ENCODE measurements at regions not wholly inside any gene's neighbourhood (a gene's known extent, or its start where the extent isn't known, plus 50 kb on each side); places are given as distances from the start of the nearest gene placed in this dataset.
A peak's percentile ranks its signal among the peaks of the same experiment; 100 is the strongest.
"Not testable (repeated sequence)": the region's sequence is repeated elsewhere in the genome, so short reads cannot be mapped to it uniquely, and the experiment has no call there.

- no peak for DNase-seq (ENCODE audit: low spot score)
Measured at GRCh38 chr11:69219991-69220390, 64.3 kb downstream of the SMIM38 start.

DNA sequence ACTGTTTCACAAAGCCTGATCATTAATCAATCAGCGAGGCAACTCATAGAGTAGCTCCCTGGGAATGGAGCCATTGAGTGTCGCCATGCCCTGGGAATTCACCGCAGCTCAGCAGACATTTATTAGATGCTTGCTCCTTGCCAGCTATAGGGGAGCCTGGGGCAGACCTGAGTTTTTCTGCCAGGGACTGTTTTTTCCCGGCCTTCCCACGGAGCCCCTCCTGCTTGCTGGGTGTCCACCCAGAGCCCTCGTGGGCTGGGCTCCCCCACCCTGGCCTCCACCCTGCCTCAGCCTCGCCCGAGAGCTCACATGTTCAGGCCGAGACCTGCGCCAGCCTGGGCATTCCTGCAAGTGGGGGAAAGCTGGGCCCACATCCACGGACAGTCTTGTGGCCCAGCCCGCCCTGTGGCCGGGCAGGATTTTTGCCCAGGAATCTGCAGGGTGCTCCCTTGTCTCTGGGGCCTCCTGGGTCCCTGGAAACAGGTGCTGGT, 64.9 kb downstream of the SMIM38 start:
- no peak for DNase-seq (ENCODE audit: low spot score)

DNA sequence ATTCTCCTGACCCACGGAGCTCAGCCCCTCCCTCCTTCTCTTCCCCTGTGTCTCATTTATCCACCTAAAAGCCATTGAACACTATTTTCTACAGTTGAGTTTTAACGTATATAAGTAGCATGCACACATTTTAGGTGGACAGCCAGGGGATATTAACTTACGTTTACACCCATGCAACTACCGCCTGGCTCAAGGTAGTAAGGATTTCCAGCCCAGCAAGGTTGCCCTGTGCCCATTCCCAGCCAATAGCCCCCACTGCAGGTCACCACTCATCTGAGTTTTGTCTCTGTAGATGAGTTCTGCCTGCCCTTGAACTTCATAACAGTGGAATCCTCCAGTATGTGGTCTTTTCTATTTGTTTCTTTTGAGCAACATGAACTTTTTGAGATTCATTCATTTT, 65.4 kb downstream of the SMIM38 start:
- no peak for DNase-seq (ENCODE audit: low spot score)

GRCh38 chr11:69221636-69222035, 65.9 kb downstream of the SMIM38 start:
- not testable (repeated sequence) for DNase-seq (ENCODE audit: low spot score)

DNA sequence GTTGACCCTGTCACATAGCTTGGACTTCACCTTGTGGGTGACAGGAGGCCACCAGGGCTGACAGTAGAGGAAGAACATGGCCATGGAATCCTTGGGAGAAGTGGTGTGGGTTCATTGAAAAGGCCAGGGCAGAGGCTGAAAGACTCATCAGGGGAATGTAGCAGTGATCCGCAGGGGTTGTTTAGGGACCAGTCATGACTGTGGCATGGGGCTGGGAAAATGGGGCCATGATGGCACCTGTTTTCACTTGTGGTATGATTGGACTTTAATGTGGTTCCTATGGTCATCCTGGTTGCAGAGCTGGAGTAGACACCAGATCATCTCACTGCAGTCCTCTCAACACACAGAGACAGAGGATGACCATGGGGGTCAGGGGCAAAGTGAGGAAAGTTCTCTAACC, 66.7 kb upstream of the MYEOV start:
- no peak for DNase-seq (ENCODE audit: low spot score)

DNA sequence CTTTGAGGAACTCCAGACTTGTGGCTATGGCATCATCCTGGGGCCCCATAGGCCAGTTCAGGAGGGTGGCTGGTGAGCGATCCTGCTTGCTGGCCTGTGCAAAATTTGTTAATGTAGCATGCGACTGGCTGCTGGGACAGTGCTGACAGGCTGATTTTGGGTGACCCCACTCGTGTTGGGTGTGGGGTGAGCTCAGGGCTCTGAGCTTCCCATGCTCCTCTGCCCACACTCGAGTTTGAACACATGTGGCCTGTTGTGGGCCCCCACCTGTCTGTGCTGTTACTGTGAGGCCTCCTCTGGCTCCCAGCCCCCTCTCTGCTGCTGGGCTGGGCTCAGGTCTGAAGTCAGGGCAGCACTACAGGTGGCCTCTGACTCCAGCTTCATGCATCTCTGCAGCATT, 64.4 kb upstream of the MYEOV start:
- no peak for DNase-seq (ENCODE audit: low spot score)

DNA sequence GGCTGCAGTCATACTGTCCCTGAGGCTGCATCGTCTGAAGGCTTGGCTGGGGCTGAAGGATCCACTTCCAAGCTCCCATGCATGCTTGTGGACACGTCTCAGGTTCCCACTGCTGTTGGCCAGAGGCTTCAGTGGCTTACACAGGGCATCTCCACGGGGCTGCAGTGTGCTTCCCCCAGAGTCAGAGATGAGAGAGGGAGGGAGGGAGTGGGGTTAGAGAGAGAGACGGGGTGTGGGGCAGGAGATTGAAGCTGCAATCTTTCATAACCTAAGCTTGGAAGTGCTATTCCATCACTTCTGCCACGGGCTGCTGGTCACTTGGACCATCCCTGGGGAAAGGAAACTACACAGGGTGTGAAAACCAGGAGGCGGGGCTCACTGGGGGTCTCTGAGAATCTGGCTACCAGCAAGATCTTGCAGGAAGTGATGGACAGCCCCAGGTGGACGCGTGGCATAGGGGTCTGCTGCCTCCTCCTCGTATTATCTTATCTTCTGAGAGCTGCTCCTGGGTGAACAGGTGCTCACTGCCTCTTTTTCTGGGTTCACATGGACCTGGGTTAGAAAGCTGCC, 63.0 kb upstream of the MYEOV start:
- DNase-seq (ENCODE audit: low spot score): no peak

DNA sequence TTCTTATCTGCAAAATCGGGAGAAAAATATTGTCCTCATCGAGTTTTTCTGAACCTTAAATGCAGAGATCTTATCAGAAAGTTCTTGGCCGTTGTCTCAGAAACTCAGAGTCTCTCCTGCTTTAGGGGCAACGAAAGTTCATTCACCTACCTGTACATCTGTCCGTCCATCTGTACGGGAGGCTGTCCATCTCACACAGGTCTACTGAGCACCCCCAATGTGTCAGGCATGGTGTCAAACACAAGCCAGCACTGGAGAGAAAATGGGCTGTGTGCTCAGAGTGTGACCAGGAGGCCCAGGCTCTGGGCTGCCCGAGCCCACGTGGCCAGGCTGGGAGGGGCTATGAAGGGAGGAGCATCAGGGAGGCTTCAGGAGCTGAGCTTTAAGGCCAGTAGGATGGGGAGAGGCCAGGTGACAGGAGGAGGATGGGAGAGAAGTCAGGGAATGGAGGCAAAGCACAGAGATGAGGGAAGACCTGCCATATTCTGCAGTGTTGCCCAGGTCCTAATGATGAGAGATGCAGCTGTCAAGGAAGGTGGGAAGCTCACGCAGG, 62.4 kb upstream of the MYEOV start:
- peak; percentile 25 for DNase-seq (ENCODE audit: low spot score)

DNA sequence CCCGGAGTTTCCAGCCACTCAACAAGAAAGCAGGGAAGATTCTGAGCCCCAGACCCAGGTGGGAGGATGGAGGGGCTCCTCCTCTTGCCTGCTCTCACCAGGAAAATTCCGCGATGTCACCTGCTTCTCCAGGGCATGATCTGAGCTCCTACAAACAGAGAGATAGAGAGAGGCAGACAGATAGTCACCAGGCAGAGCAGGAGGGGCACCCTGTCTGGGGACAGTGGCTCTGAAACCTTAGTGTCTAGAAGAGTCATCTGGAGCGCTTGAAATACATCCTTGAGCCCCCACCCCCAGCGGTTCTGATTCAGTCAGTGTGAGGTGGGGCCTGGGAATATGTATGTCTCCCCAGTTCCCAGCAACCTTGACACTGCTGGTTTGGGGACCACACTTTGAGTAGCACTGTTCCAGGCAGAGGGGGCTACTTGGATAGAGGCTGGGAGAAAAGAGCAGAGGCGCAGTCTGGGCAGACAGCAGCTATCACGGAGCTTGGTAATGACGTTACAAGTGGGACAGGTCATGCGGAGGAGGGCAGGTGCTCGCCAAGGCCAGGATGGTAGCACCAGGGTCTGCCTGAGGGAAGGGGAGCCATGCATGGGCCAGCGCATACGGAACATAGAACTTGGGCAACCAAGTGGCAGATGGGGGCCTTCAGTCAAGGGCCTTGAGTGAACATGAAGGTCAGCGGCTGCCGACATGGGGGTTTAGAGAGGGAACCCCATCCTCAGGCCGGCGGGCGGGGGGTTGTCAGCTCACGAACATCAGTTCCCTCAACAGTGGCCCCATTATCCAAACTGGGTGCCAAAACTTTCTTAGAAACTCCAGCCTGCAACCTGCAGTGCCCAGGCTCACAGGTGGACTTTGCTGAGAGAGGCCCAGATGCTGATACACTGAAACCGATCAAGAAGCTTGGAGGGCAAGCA, 60.9 kb upstream of the MYEOV start:
- DNase-seq (ENCODE audit: low spot score): no peak

GRCh38 chr11:69233744-69234570, 60.0 kb upstream of the MYEOV start:
- no peak for DNase-seq (ENCODE audit: low spot score)

DNA sequence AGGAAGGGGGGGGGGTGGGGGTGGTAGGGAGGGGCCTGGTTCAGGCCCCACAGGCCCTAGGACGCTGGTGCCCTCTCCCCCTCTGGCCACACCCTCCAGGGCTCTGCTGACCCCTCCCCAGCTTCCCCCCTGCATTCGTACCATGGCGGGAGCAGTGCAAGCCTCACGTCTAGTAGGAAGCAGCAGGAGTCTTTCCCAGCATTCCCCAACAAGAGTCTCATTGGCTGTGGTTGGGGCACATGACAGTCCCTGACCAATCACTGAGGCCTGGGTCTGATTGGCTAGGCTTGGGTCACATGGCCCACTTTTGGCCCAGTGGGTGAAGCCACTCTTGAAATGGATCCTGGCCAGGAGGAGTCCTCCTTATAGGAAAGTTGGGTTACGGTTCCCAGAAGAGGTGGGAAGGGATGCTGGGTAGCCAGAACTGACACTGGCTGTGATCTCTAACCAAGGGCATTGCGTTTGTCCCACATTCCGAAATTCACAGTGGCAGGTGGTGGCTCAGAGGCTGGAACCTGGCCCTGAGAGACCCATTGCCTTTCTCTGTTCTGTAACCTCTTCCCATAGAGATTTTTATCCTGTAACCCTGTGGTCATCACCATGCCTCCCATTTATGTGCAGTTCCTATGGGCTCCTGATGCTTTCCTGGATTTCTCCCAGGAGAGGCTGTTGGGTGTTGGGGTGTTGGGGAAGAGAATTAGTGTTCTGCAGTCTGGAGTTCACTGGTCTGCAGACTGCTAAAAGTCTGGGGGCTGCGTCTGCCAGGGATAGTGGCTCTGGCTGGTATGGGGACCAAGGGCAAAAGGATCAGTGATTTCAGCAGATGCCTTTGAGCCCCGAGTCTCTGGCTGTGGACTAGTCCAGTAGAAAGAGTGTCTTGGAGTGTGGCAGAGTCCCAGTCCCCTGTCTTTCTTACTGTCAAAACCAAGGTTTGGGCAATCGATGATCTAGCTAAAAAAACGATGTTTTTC, 58.9 kb upstream of the MYEOV start:
- DNase-seq (ENCODE audit: low spot score): no peak

- DNase-seq (ENCODE audit: low spot score): no peak
Measured at GRCh38 chr11:69238573-69239351, 55.2 kb upstream of the MYEOV start.

GRCh38 chr11:69239641-69240040, 54.3 kb upstream of the MYEOV start:
- DNase-seq (ENCODE audit: low spot score): no peak

GRCh38 chr11:69240332-69241074, 53.5 kb upstream of the MYEOV start:
- DNase-seq (ENCODE audit: low spot score): peak; percentile 69

DNA sequence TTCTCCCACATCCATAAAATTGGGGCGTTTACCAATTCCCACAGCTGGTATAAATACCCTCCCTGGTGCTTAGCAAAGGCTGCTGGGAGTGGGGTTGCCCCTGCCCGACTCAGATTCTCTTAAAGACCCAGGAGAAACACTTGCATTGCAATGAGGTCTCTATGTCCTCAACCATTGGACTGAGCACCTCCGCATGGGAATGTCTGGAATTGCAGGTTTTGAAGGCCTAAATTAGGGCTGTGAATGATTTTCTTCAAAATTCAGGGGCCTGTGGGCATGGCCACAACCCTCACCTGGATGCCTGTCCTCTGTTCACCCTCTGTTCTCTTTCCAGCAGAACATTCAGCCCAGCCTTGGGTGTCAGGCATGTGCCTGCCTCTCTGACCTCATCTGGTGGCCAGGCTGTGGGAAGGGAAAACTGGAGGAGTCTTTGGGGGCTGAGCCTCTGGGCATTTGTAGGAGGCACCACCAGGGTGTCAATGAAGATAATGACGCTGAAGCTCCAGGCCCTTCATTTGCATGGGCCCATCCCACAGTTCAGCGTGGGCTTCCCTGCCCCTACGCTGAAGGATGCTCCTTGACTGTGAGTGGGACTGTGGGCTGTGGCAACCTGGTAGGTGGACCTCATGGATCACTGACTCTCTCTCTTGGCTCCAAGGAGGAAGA, 52.7 kb upstream of the MYEOV start:
- DNase-seq (ENCODE audit: low spot score): peak; percentile 13

GRCh38 chr11:69241844-69242243, 52.1 kb upstream of the MYEOV start:
- DNase-seq (ENCODE audit: low spot score): no peak

DNA sequence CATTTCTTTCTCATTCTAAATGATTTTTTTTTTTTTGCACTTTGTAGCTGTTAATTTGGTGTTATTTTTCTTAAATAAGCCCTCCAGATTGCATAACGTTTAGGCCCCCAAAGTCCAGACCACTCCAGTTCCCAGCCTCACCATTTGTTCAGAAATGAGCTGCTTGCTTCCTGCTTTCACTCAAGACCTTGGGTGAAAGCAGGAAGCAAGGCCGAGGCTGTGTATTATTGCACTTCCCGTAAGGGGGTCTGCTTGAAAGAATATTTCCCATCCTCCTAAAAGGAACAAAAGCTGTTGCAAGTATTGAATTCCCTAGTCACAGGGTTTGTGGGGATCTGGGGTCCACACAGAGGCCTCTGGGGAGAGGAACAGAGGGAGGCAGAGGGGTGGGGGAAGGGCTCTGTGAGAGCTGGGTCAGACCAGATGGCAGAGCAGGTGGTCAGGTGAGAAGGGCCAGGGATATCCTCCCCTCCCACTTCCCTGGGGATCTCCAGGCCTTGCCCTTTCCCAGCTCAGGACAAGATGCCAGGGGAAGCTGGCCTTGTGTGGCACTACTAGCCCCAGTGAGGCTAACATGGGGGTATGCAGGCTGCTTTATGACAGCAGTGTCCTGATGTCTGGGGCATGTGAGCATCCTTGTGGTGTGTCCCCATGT, 51.6 kb upstream of the MYEOV start:
- no peak for DNase-seq (ENCODE audit: low spot score)
